OCI-LY7 (cell line): ENCODE measurements at regions not wholly inside any gene's neighbourhood (a gene's known extent, or its start where the extent isn't known, plus 50 kb on each side); places are given as distances from the start of the nearest gene placed in this dataset.

Experiments used
- EZH2phosphoT487 ChIP-seq: fragments of 200-600 bp; sonication (generic); IDR thresholded peaks from 2 replicates; pipeline ENCODE4 v1.6.1; 2018; ENCODE audit warnings: low read depth, borderline replicate concordance, mild to moderate bottlenecking, mixed run types, antibody characterized with exemption, low read length, moderate library complexity, mixed read lengths
- TF ChIP-seq, protein P1 (sequence below): fragments of 200-600 bp; sonication (generic); conservative IDR thresholded peaks from 2 replicates; pipeline ENCODE4 v1.5.1; 2014; ENCODE audit warnings: mild to moderate bottlenecking, antibody characterized with exemption, low read length, moderate library complexity, mixed read lengths

DNA sequence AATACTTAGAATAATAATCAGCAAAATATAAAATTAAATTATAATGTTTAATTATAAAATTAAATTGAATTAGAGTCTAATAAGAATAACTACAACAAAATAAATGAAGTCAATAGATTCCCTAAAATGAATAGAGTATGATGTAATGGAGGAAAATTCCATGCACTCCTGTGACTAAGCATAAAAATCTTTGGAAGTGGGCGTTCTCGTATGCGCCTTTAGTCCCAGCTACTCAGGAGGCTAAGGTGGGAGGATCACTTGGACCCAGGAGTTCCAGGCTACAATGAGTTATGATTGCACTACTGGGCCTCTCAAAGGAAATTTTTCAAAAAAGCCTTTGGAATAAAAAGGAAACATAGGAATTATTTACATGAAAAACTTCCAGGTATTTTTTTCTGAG is 955.4 kb upstream of the POU3F3 start:
- TF ChIP-seq, protein P1, sequence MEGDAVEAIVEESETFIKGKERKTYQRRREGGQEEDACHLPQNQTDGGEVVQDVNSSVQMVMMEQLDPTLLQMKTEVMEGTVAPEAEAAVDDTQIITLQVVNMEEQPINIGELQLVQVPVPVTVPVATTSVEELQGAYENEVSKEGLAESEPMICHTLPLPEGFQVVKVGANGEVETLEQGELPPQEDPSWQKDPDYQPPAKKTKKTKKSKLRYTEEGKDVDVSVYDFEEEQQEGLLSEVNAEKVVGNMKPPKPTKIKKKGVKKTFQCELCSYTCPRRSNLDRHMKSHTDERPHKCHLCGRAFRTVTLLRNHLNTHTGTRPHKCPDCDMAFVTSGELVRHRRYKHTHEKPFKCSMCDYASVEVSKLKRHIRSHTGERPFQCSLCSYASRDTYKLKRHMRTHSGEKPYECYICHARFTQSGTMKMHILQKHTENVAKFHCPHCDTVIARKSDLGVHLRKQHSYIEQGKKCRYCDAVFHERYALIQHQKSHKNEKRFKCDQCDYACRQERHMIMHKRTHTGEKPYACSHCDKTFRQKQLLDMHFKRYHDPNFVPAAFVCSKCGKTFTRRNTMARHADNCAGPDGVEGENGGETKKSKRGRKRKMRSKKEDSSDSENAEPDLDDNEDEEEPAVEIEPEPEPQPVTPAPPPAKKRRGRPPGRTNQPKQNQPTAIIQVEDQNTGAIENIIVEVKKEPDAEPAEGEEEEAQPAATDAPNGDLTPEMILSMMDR = no peak
- TF ChIP-seq EZH2phosphoT487 = no peak
